GM10248 (cell line): ENCODE measurements at regions not wholly inside any gene's neighbourhood (a gene's known extent, or its start where the extent isn't known, plus 50 kb on each side); places are given as distances from the start of the nearest gene placed in this dataset.

Source experiments
- CTCF ChIA-PET: fragments of 300-600 bp; sonication (Branson Sonifier 250); formaldehyde crosslinking; extraction: SDS; loops from one replicate; lab custom pipeline; 2021; ENCODE audit warnings: antibody characterized with exemption; lab: Yijun Ruan, JAX
- POLR2A ChIA-PET: fragments of 350-650 bp; sonication (Branson Sonifier 250); formaldehyde crosslinking; extraction: SDS; loops from one replicate; lab custom pipeline; 2020; ENCODE audit warnings: antibody characterized with exemption; lab: Yijun Ruan, JAX
- DNase-seq: peaks from one replicate; pipeline ENCODE4 v3.0.0; 2012; ENCODE audit errors: extremely low spot score
- CTCF ChIP-seq: IDR thresholded peaks from 2 replicates; pipeline ENCODE4 v1.5.1; 2012; ENCODE audit warnings: mild to moderate bottlenecking, low read depth; ENCODE audit errors: extremely low read depth, missing control alignments, control extremely low read depth

GRCh38 chr14:100386846-100387245, 63.7 kb downstream of the SLC25A47 start:
- ChIA-PET CTCF (interaction anchor here (5.5 to 7.0 kb wide), 3 partner anchors 7 to 269 kb away, joined by 49 to 120 read pairs (median 71); no protein-coding TSS in a partner anchor), POLR2A (no interaction called here)
- DNase-seq = no peak
- no peak for TF ChIP-seq CTCF

GRCh38 chr14:100387450-100387849, 64.3 kb downstream of the SLC25A47 start:
- POLR2A ChIA-PET = no interaction called here
- TF ChIP-seq CTCF = no peak
- CTCF ChIA-PET = interaction anchor here (1.3 to 7.0 kb wide), 3 partner anchors 10 to 266 kb away, joined by 4 to 120 read pairs (median 7); no protein-coding TSS in a partner anchor
- no peak for DNase-seq

GRCh38 chr14:100388103-100389054, 65.2 kb downstream of the SLC25A47 start:
- ChIA-PET CTCF (interaction anchor here (0.7 to 3.0 kb wide), 4 partner anchors 10 to 265 kb away, joined by 3 to 12 read pairs (median 6); no protein-coding TSS in a partner anchor), POLR2A (no interaction called here)
- DNase-seq = no peak
- TF ChIP-seq CTCF = no peak

DNA sequence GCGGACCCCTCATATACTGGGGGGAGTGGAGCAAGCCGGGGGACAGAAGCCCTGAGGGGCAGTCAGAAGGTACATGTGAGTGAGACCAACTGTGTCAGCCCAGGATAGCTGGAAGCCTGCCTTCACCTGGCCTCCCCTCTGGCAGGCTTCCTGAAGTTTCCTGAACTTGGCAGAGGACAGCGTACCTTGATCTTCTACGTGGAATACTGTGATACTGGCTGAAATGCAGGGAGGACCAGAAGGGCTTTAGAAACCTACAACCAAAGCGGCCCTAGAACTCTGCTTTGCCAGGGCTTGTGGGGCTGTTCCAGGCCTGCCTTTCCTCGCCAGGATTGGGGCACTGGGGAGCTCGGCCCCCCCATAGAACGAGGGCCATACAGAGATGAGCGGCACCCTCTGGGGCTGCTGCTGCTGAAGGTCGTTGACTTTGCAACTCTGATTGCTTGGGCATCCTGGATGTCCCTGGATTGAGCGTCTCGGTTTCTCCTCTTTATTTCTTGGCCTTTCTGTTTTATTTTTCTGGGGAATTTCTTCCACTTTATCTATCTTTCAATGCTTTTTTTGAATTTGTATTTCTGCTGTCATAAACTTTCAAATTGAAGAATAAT, 66.5 kb downstream of the SLC25A47 start:
- ChIA-PET POLR2A (no interaction called here), CTCF (interaction anchor here (1.0 to 3.0 kb wide), 5 partner anchors 12 to 1239 kb away, joined by 3 to 12 read pairs (median 4); no protein-coding TSS in a partner anchor)
- DNase-seq = no peak
- TF ChIP-seq CTCF = no peak

GRCh38 chr14:100391173-100391572, 68.0 kb downstream of the SLC25A47 start:
- POLR2A ChIA-PET = no interaction called here
- no peak for TF ChIP-seq CTCF
- CTCF ChIA-PET = interaction anchor here (0.9 to 6.5 kb wide), 4 partner anchors 7 to 262 kb away, joined by 3 to 49 read pairs (median 5); no protein-coding TSS in a partner anchor

GRCh38 chr14:100391724-100392123, 68.6 kb downstream of the SLC25A47 start:
- CTCF ChIA-PET = interaction anchor here (0.9 to 6.5 kb wide), 4 partner anchors 7 to 262 kb away, joined by 3 to 49 read pairs (median 5); no protein-coding TSS in a partner anchor

More at GRCh38 chr14:100391173-100391572, 68.0 kb downstream of the SLC25A47 start:
- DNase-seq = no peak

More at GRCh38 chr14:100391724-100392123, 68.6 kb downstream of the SLC25A47 start:
- no peak for DNase-seq
- TF ChIP-seq CTCF = no peak
- POLR2A ChIA-PET = no interaction called here
